Embryonic facial prominence (tissue), 1 donor: ENCODE measurements at regions not wholly inside any gene's neighbourhood (a gene's known extent, or its start where the extent isn't known, plus 50 kb on each side); places are given as distances from the start of the nearest gene placed in this dataset.

ENCODE experiments used
- DNase-seq: peaks from one replicate; pipeline ENCODE4 v3.0.0-alpha.2; 2016; ENCODE audit errors: extremely low spot score

DNA sequence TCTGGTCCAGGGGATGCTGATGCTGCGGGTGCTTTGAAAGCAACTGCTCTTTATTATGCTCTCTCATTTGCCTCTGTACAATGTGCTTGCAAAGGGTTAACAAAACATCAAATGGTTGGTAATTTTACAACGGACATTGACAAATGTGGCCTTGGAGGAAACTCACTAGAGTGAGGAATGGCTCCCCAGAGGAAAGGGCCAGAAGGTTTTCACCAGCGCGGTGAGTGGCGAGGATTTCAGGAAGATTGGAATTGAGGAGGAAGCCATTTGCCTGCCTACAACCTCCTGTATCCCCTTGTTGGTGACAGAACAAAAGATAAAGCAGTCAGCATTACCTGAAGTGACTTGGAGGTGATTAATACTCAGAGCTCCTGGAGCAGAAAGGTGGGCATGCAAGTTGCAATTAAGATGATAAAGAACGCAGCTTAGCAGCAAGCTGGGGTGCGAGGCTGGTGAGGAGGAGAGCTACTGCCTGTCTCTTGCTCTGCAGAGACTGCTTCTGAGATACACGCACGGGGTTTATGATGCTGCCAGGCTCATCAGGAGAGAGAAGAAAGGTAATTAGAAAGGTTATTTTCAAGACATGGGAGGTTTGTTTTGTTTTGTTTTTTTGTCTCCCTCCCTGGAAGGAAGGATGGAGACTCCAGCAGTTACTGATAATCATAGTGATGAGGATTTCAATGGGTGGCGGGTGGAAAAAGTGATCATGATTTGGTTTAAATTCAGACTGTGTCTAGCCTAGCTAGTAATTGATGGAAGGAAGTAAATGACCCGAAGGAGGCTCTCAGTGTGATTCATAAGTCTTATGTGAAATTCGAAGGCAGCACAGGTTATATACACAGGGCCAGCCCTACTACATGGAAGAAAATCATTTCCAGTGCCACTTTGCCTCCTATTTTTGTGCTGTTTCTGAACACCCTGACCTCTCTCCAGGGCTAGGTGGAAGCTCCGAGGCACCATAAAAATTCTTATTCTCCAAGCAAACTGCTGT is 141.6 kb upstream of the DTNBP1 start:
- no peak for DNase-seq

GRCh38 chr6:15802466-15802865 is 139.6 kb upstream of the DTNBP1 start:
- no peak for DNase-seq

DNA sequence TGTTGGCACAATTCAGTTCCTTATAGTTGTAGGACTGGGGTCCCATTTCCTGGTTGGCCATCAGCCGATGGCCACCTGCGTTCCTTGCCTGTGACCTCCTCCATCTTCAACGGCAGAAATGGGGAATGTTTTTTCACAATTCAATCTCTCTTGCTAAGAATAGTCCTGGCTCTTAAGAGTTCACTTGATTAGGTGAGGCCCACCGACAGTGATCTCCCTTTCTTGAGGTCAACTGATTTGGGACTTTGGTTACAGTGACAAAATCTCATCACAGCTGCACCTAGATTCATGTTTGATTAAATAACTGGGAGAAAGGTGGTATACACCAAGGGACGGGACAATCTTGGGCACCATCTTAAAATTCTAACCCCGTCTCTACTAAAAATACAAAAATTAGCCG is 139.1 kb upstream of the DTNBP1 start:
- DNase-seq: no peak

DNA sequence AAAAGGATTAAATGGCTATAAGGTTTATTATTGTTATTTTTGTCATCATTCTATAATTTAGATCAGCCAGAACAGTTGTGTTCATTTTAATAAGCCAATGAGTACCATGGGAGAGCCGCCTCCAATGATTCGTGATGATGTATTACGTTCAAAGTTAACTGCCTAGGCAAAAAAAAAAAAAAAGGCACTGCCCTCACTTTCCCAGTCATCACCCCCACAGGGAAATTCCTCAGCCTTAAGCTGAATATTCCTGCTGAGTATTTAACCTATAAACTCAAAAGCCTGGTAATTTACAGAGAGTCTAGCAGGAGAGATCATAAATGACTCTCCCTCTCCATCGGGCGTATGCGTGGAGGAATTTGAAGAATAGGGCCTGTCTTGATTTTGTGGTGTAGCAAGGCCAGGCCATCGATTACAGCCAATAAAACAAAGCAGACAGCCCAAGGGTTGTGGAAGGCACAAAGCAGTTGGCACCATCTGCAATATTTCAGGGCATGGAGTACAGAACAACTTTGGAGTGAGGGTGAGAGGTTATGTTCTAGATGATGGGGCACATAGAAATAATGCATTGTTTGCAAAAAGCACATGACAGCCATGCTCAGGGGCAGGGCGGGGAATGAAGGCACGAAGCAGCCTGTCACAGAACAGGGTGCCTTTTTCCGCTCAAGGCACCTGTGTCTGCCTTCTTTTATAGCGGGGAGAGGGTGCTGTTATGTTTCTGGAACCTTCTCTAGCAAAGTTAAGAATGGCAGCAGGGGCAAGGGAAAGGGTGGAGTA is 138.2 kb upstream of the DTNBP1 start:
- no peak for DNase-seq

GRCh38 chr6:15798533-15799255 is 135.9 kb upstream of the DTNBP1 start:
- no peak for DNase-seq

- DNase-seq: no peak
Observed at GRCh38 chr6:15796844-15797243, 134.0 kb upstream of the DTNBP1 start.

GRCh38 chr6:15796130-15796771 is 133.4 kb upstream of the DTNBP1 start:
- no peak for DNase-seq

DNA sequence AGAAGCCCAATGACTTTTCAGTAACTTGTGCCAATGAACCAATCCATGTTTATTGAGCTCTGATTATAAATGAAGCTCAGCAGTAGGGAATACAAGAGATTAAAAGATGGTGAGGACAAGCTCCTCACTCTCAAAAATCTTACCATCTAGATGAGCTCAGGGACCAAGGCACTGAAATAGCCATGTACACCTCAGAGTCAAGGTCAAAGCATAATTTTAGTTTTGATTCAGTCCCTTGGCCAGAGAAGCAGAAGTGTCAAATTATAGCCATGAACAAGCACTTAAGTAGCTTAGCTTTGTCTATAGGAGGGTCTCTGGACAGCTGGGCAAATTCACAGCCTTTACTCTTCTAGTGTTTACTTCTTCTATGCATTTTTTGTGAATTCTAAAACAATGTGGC is 131.0 kb upstream of the DTNBP1 start:
- no peak for DNase-seq

GRCh38 chr6:15793288-15793687 is 130.5 kb upstream of the DTNBP1 start:
- no peak for DNase-seq

DNA sequence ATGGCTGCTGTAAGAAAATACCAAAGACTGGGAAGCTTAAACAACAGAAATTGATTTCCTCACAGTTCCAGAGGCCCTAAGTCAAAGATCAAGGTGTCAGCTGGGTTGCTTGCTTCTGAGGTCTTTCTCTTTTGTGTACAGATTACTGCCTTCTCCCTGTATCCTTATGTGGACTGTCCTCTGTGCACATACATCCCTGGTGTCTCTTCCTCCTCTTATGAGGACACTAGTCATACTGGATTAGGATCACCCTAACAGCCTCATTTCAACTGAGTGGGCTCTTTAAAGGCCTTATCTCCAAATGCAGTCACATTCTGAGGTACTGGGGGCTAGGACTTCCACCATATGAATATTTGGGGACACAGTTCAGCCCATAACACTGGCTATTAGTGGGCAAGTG is 130.0 kb upstream of the DTNBP1 start:
- DNase-seq: no peak

GRCh38 chr6:15791448-15792181 is 128.8 kb upstream of the DTNBP1 start:
- DNase-seq: no peak

GRCh38 chr6:15790116-15790515 is 127.3 kb upstream of the DTNBP1 start:
- DNase-seq: no peak

GRCh38 chr6:15786846-15787245 is 124.0 kb upstream of the DTNBP1 start:
- DNase-seq: no peak

DNA sequence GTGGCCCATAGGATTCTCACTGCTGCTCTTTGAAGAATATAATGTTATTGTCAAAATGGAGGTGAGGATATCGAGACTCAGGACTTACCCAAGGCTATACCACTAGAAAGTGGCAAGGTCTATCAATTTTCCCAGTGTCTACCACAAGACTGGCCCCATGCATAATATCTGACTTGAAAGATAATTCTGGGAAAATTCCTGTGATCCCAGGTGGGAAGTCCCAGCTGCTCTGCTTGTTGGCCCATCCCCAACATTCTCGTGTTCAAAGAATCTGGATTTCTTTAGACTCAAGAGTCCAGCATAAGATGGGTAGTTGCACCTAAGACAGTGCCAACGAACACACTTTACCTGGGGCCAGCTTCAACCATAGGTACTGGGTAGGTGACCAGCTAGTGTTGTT is 120.7 kb upstream of the DTNBP1 start:
- no peak for DNase-seq

- no peak for DNase-seq
Observed at GRCh38 chr6:15781890-15782289, 119.1 kb upstream of the DTNBP1 start.

DNA sequence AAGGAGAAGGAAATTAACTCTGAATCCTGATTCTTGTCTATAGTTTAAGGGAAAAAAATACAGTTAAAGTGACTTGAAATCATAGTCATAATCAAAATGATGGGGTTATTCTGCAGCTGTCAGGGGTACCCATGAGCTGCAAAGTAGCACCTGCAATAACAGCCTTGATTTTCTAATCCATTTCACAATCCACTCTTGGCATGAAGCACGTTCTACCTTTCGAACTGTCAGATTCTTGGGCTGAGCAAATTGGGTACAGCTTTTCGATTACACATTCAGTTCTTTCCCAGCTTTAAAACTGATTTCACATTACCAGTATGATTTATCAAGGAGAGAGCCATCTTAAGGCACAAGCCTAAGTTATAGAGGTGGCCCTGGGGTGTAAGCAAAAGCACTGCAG is 118.5 kb upstream of the DTNBP1 start:
- no peak for DNase-seq

- no peak for DNase-seq
Observed at GRCh38 chr6:15780437-15780836, 117.6 kb upstream of the DTNBP1 start.

DNA sequence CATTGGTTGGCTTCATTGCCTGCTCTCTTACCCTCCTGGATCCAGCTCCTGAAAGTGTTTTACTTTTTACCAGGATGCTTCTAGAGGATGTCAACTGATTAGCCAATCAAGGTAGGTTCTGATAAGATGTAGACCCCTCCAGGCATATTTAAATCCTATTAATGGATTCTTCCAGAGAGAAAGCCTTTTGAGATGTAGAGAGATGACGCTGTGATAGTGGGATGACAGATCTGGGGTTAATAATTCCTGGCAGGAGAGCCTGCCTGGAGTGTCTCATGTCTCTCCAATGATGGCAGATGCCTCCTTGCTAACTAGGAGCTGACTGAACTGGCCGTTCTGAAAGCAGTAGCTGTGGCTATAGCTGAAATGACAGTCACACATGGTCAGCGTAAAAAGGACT is 116.9 kb upstream of the DTNBP1 start:
- no peak for DNase-seq

DNA sequence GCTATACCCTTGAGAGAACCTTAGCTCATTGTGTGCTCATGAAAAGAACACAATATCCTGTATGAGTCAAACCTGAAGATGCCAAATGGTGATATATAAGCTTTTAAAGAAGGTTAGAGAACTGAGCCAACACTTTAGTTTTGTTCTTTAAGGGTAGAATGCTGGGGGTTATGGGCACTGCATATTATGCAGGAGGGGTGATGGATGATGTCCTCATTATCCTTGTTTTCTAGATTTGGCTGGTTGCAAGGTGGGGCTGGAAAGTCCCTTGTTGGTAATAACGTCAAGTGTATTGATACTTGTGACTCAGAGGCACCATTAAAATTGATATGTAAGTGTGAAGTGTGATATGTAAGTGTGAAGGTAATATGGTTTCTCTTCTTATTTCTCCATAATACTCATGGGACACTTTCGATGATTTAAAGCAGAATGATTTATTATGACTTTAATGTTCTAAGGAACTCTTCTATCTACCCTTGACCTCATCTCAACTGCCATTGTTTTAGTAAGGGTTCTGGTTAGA is 113.7 kb upstream of the DTNBP1 start:
- DNase-seq: no peak

DNA sequence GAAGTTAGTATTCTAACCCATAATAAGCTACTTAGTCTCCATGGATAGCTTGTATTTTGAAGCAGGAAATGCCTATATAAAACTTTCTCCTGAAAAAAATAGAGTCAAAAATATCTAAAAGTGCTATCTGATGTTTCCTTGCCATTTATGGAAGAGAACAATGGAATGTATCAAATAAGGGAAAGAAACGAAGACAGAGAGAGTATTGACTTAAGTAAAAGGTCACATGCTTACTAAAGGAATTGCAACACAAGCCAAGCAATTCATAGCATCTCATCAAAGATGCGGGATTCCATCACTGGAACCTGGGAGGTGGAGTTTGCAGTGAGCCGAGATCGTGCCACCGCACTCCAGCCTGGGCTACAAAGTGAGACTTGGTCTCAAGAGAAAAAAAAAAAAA is 112.9 kb upstream of the DTNBP1 start:
- DNase-seq: no peak
